H9 (cell line): ENCODE measurements at regions not wholly inside any gene's neighbourhood (a gene's known extent, or its start where the extent isn't known, plus 50 kb on each side); places are given as distances from the start of the nearest gene placed in this dataset.

ENCODE experiments used
- DNase-seq: peaks from one replicate; pipeline ENCODE4 v3.0.0-alpha.2; 2017
- H2AFZ ChIP-seq: one replicate; pipeline ENCODE4 v1.6.1; 2013; ENCODE audit warnings: mild to moderate bottlenecking, low read length, control low read depth, moderate library complexity
- H2AK5ac ChIP-seq: 2 replicates; pipeline ENCODE4 v1.6.1; 2013; ENCODE audit warnings: low read length, control low read depth, mixed read lengths; ENCODE audit not compliant: insufficient read length
- H2BK120ac ChIP-seq: one replicate; pipeline ENCODE4 v1.6.1; 2013; ENCODE audit warnings: low read depth, mild to moderate bottlenecking, low read length, control low read depth, inconsistent platforms; ENCODE audit not compliant: poor library complexity, severe bottlenecking
- H2BK12ac ChIP-seq: 2 replicates; pipeline ENCODE4 v1.6.1; 2013; ENCODE audit warnings: low read length, control low read depth, mixed read lengths, low read depth; ENCODE audit not compliant: insufficient read length
- H2BK15ac ChIP-seq: 2 replicates; pipeline ENCODE4 v1.6.1; 2013; ENCODE audit warnings: low read depth, low read length, control low read depth
- H2BK20ac ChIP-seq: one replicate; pipeline ENCODE4 v1.6.1; 2013; ENCODE audit warnings: low read depth, mild to moderate bottlenecking, low read length, control low read depth, inconsistent platforms; ENCODE audit not compliant: poor library complexity, severe bottlenecking
- H2BK5ac ChIP-seq: 2 replicates; pipeline ENCODE4 v1.6.1; 2013; ENCODE audit warnings: low read length, control low read depth, mixed read lengths; ENCODE audit not compliant: insufficient read length
- H3K14ac ChIP-seq: 2 replicates; pipeline ENCODE4 v1.6.1; 2013; ENCODE audit warnings: low read length, control low read depth; ENCODE audit not compliant: insufficient read depth
- H3K18ac ChIP-seq: 2 replicates; pipeline ENCODE4 v1.6.1; 2013; ENCODE audit warnings: low read depth, mild to moderate bottlenecking, mixed read lengths, low read length, control low read depth; ENCODE audit not compliant: insufficient read length
- H3K23ac ChIP-seq: 2 replicates; pipeline ENCODE4 v1.6.1; 2013; ENCODE audit warnings: low read length, control low read depth, mixed read lengths, low read depth; ENCODE audit not compliant: insufficient read length
- H3K23me2 ChIP-seq: 2 replicates; pipeline ENCODE4 v1.6.1; 2013; ENCODE audit warnings: low read depth, mild to moderate bottlenecking, mixed read lengths, low read length, control low read depth; ENCODE audit not compliant: insufficient read length, poor library complexity, severe bottlenecking
- H3K27ac ChIP-seq: 2 replicates; pipeline ENCODE4 v1.5.1; 2013; ENCODE audit warnings: low read length, control low read depth, mixed read lengths, low read depth; ENCODE audit not compliant: insufficient read length
- H3K27me3 ChIP-seq: 2 replicates; pipeline ENCODE4 v1.6.1; 2013; ENCODE audit warnings: low read length, control low read depth, inconsistent platforms; ENCODE audit not compliant: insufficient read depth
- H3K4ac ChIP-seq: 2 replicates; pipeline ENCODE4 v1.6.1; 2013; ENCODE audit warnings: low read depth, mild to moderate bottlenecking, control low read depth, inconsistent platforms, low read length, moderate library complexity
- H3K4me1 ChIP-seq: 2 replicates; pipeline ENCODE4 v1.6.1; 2013; ENCODE audit warnings: low read length, control low read depth, inconsistent platforms; ENCODE audit not compliant: insufficient read depth
- H3K4me2 ChIP-seq: 2 replicates; pipeline ENCODE4 v1.6.1; 2013; ENCODE audit warnings: low read length, control low read depth, mixed read lengths; ENCODE audit not compliant: insufficient read length, insufficient read depth
- H3K56ac ChIP-seq: 2 replicates; pipeline ENCODE4 v1.6.1; 2013; ENCODE audit warnings: low read depth, mild to moderate bottlenecking, mixed read lengths, low read length, control low read depth; ENCODE audit not compliant: insufficient read length
- H3K79me1 ChIP-seq: 2 replicates; pipeline ENCODE4 v1.6.1; 2013; ENCODE audit warnings: low read depth, mild to moderate bottlenecking, moderate library complexity, low read length, control low read depth, inconsistent platforms; ENCODE audit not compliant: insufficient read depth, poor library complexity, severe bottlenecking
- H3K79me2 ChIP-seq: 2 replicates; pipeline ENCODE4 v1.6.1; 2013; ENCODE audit warnings: low read length, control low read depth, inconsistent platforms; ENCODE audit not compliant: insufficient read depth
- H3K9ac ChIP-seq: 2 replicates; pipeline ENCODE4 v1.6.1; 2013; ENCODE audit warnings: low read length, control low read depth, mixed read lengths; ENCODE audit not compliant: insufficient read length; ENCODE audit errors: extremely low read depth
- H3K9me3 ChIP-seq: one replicate; pipeline ENCODE4 v1.6.1; 2013; ENCODE audit warnings: low read depth, low read length, inconsistent platforms; ENCODE audit not compliant: control insufficient read depth
- H3T11ph ChIP-seq: one replicate; pipeline ENCODE4 v1.6.1; 2013; ENCODE audit warnings: mild to moderate bottlenecking, low read length, control low read depth, inconsistent platforms
- H4K20me1 ChIP-seq: one replicate; pipeline ENCODE4 v1.6.1; 2013; ENCODE audit not compliant: control insufficient read depth, insufficient read length, insufficient read depth
- H4K5ac ChIP-seq: 2 replicates; pipeline ENCODE4 v1.6.1; 2013; ENCODE audit warnings: low read depth, mild to moderate bottlenecking, mixed read lengths, low read length, control low read depth; ENCODE audit not compliant: insufficient read length
- H4K8ac ChIP-seq: replicated peaks from 2 replicates; pipeline ENCODE4 v1.6.1; 2013; ENCODE audit warnings: low read length, control low read depth, mixed read lengths, low read depth; ENCODE audit not compliant: insufficient read length
- H4K91ac ChIP-seq: 2 replicates; pipeline ENCODE4 v1.6.1; 2013; ENCODE audit warnings: low read depth, mild to moderate bottlenecking, moderate library complexity, mixed read lengths, low read length, control low read depth; ENCODE audit not compliant: insufficient read length
- H3K27ac Mint-ChIP-seq, 3 experiments: 2 replicates in 2 of 3; 3 replicates in 1 of 3; pipeline ENCODE4 v1.8.0; 2020 to 2021; ENCODE audit warnings: mixed read lengths in 3 of 3, mild to moderate bottlenecking in 1 of 3, moderate library complexity in 1 of 3
- H3K27me3 Mint-ChIP-seq: 2 replicates; pipeline ENCODE4 v1.8.0; 2021; ENCODE audit warnings: low read depth, mild to moderate bottlenecking, moderate library complexity, mixed read lengths
- H3K36me3 Mint-ChIP-seq, 3 experiments: 2 replicates in 2 of 3; 3 replicates in 1 of 3; pipeline ENCODE4 v1.8.0; 2020 to 2021; ENCODE audit warnings: low read depth in 3 of 3, mixed read lengths in 3 of 3; ENCODE audit not compliant: insufficient read depth in 1 of 3
- H3K4me1 Mint-ChIP-seq, 2 experiments: 2 replicates each; pipeline ENCODE4 v1.8.0; 2020; ENCODE audit warnings: mixed read lengths in 2 of 2
- H3K4me3 Mint-ChIP-seq, 2 experiments: 2 replicates in 1 of 2; 3 replicates in 1 of 2; pipeline ENCODE4 v1.8.0; 2020 to 2021; ENCODE audit warnings: mild to moderate bottlenecking in 2 of 2, mixed read lengths in 2 of 2, moderate library complexity in 1 of 2
- H3K9me3 Mint-ChIP-seq, 2 experiments: 2 replicates in 1 of 2; 3 replicates in 1 of 2; pipeline ENCODE4 v1.8.0; 2020; ENCODE audit warnings: mild to moderate bottlenecking in 2 of 2, mixed read lengths in 2 of 2, moderate library complexity in 1 of 2
- CTCF ChIP-seq: fragments of 200-600 bp; sonication (generic); conservative IDR thresholded peaks from 3 replicates; pipeline ENCODE4 v1.8.0; 2021; ENCODE audit warnings: antibody characterized with exemption, mild to moderate bottlenecking
- WGBS: extraction: QIAGEN DNeasy Blood & Tissue Kit; methylation state at CpG from one replicate; pipeline ENCODE4 v1.1.7; 2013; ENCODE audit warnings: missing lambda C conversion rate, low lambda C conversion rate, mixed read lengths; ENCODE audit not compliant: insufficient read length; ENCODE audit errors: extremely low coverage; 5-methylcytosine and 5-hydroxymethylcytosine counted together

GRCh38 chr12:47422611-47423010 lies 283.2 kb downstream of the RPAP3 start:
- Histone ChIP-seq H2BK5ac (no peak overlapping the region), H3K4me1 (no peaks in the 10 kb centered on the region), H3K14ac (no peak overlapping the region), H4K8ac (no peak overlapping the region), H3K56ac (no peak overlapping the region), H3K4ac (no peak overlapping the region), H3K27ac (no peak overlapping the region), H3K27me3 (no peaks in the 10 kb centered on the region), H3K9me3 (no peaks in the 10 kb centered on the region), H3K23me2 (no peaks in the 10 kb centered on the region), H3T11ph (no peak overlapping the region), H4K91ac (no peak overlapping the region), H3K9ac (no peak overlapping the region), H2BK15ac (no peak overlapping the region), H3K79me1 (no peaks in the 10 kb centered on the region), H3K79me2 (no peaks in the 10 kb centered on the region), H3K18ac (no peak overlapping the region), H2BK20ac (no peak overlapping the region), H3K23ac (no peak overlapping the region), H2AFZ (no peak overlapping the region), H2AK5ac (no peak overlapping the region), H2BK120ac (no peak overlapping the region), H4K20me1 (no peaks in the 10 kb centered on the region), H4K5ac (no peak overlapping the region), H2BK12ac (no peak overlapping the region), H3K4me2 (no peak overlapping the region)
- no peaks in the 10 kb centered on the region for H3K27me3 Mint-ChIP-seq
- no peak overlapping the region for H3K27ac Mint-ChIP-seq
- peaks cover 2 to 3% of the 10 kb centered on the region in 2 experiments; a peak in 2 of 4 replicates for H3K4me1 Mint-ChIP-seq
- no peak for DNase-seq
- peaks cover 3 to 9% (median 7%) of the 10 kb centered on the region in 3 experiments for H3K36me3 Mint-ChIP-seq
- no peak overlapping the region for H3K4me3 Mint-ChIP-seq
- peaks cover 10 to 14% of the 10 kb centered on the region in 2 experiments for H3K9me3 Mint-ChIP-seq
- no peak for TF ChIP-seq CTCF
- no CpG with 5 or more reads among the region's 2 CpGs for WGBS
